ENCODE measurements at regions not wholly inside any gene's neighbourhood (a gene's known extent, or its start where the extent isn't known, plus 50 kb on each side); places are given as distances from the start of the nearest gene placed in this dataset.

GRCh38 chr14:95440951-95441350 lies 75.5 kb downstream of the SYNE3 start:
- no peak for DNase-seq

GRCh38 chr14:95440496-95440895 lies 76.0 kb downstream of the SYNE3 start:
- no peak for DNase-seq

- no peak for DNase-seq
Observed at GRCh38 chr14:95439881-95440280, 76.6 kb downstream of the SYNE3 start.

GRCh38 chr14:95437715-95438114 lies 78.7 kb downstream of the SYNE3 start:
- no peak for DNase-seq

GRCh38 chr14:95436354-95436753 lies 80.1 kb downstream of the SYNE3 start:
- no peak for DNase-seq

- no peak for DNase-seq
Observed at GRCh38 chr14:95434121-95434520, 82.3 kb downstream of the SYNE3 start.

GRCh38 chr14:95433094-95433478 lies 83.4 kb downstream of the SYNE3 start:
- DNase-seq = no peak

- no peak for DNase-seq
Observed at GRCh38 chr14:95432144-95433093, 84.0 kb downstream of the SYNE3 start.

GRCh38 chr14:95431199-95432143 lies 85.0 kb downstream of the SYNE3 start:
- DNase-seq = no peak

GRCh38 chr14:95428557-95428956 lies 87.9 kb downstream of the SYNE3 start:
- no peak for DNase-seq

- DNase-seq = no peak
Observed at GRCh38 chr14:95426116-95426475, 90.4 kb downstream of the SYNE3 start.

GRCh38 chr14:95425369-95426115 lies 90.9 kb downstream of the SYNE3 start:
- DNase-seq = no peak

GRCh38 chr14:95424529-95424928 lies 91.9 kb downstream of the SYNE3 start:
- no peak for DNase-seq

- no peak for DNase-seq
Observed at GRCh38 chr14:95421741-95422140, 94.7 kb downstream of the SYNE3 start.

- DNase-seq = no peak
Observed at GRCh38 chr14:95420060-95420459, 96.4 kb downstream of the SYNE3 start.

- DNase-seq = no peak
Observed at GRCh38 chr14:95419569-95419968, 96.9 kb downstream of the SYNE3 start.

GRCh38 chr14:95418858-95419257 lies 97.6 kb downstream of the SYNE3 start:
- DNase-seq = no peak

- DNase-seq = no peak
Observed at GRCh38 chr14:95417492-95417891, 97.8 kb upstream of the CLMN start.

GRCh38 chr14:95415993-95416392 lies 96.3 kb upstream of the CLMN start:
- DNase-seq = no peak

- no peak for DNase-seq
Observed at GRCh38 chr14:95413289-95414215, 93.8 kb upstream of the CLMN start.

GRCh38 chr14:95410838-95411237 lies 91.1 kb upstream of the CLMN start:
- DNase-seq = no peak

Measured in GF-D8 (cell line).